HG02981 (cell line): ENCODE measurements at regions not wholly inside any gene's neighbourhood (a gene's known extent, or its start where the extent isn't known, plus 50 kb on each side); places are given as distances from the start of the nearest gene placed in this dataset.
"Not testable (repeated sequence)": the region's sequence is repeated elsewhere in the genome, so short reads cannot be mapped to it uniquely, and the experiment has no call there.

Experiments used
- ATAC-seq: cut with Tn5 transposase; IDR thresholded peaks from one replicate; pipeline ENCODE4 v1.9.1; 2021; ENCODE audit warnings: mild to moderate bottlenecking, moderate library complexity; ENCODE audit not compliant: unreplicated experiment

DNA sequence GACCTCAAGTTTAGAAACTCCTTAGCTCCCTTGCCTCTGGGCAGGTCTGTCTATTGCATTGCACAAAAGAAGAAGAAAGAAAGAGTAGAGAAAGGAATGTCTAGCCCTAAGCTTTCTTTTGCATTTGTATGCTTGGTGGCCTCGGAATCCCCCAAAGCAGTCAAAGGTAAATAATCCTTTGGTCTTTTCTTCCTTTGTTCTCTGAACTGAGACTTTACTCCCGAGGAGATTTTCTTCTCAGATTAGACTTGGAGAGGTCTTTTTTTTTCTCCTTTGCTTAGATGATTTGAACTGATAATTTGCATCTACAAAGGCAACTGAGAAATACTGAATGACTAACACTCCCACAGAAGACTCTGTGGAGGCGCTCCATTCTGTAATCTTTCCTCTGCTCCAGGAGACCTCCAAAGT is 93.2 kb downstream of the AKR1D1 start:
- ATAC-seq: no peak

DNA sequence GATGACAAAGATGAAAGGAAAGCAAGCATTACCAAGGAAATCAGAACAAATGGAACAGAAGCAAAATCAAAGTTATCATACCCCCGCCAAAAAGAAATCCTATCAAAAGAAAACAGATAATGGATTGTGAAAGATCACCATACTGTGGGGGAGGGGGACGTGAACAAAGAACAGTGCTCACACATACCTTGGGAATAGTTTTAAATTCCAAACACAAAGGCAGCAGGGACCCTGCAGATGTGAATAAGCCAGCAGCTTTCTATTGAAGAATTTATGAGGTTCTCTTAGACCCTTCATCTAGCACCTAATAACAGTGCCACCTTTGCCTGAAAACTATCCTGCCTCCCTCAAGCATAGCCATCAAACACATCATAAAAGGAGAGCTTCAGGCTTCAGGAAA is 94.0 kb downstream of the AKR1D1 start:
- ATAC-seq: no peak

DNA sequence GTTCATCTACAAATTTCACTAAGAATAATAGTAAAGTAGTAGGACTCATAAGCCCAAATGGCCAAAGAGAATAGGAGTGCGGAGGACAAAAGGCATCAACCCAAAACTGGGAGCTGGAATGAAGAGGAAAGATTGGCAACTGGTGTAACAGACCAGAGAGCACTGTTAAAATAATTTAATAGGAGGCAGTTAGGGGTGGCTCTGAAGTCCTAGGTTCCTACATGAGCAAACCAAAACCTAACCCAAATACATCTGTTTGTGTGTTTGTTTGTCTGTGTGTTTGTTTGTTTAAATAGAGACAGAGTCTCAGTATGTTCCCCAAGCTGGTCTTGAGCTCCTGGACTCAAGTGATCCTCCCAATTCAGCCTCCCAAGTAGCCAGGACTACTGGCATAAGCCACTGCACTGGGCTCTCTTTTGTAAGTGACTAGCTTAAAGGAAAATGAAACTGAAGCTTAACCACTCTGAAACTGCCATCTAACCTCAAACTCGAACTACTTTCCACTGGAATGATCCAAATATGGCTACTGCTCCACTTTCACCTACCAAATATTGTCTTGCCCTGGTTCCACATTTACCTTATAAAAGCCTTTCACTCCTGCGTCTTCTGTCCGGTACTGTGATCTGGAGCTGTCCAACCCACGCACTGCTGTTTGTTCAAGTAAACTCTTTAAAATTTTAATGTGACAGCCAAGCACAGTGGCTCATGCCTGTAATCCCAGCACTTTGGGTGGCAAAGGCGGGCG is 94.9 kb downstream of the AKR1D1 start:
- peak; percentile 95 for ATAC-seq

DNA sequence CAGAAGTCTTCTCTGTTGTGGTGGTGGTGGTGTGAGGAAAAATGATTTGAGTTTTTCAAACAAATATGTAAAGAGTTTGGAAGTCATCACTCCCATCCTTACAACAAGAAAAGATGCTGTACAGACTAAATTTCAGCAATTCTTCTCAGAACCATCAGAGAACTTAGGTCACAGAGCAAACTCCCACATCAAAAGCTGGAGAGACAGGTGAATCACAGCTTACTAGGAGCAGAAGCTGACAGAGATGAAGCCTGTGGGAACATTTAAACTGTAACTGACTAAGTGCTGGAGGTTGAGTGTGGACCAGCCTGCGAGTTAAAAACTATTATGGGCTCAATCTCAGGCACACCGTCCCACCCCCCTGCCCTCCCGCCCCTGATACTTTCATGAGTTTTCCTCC is 97.3 kb downstream of the AKR1D1 start:
- no peak for ATAC-seq

DNA sequence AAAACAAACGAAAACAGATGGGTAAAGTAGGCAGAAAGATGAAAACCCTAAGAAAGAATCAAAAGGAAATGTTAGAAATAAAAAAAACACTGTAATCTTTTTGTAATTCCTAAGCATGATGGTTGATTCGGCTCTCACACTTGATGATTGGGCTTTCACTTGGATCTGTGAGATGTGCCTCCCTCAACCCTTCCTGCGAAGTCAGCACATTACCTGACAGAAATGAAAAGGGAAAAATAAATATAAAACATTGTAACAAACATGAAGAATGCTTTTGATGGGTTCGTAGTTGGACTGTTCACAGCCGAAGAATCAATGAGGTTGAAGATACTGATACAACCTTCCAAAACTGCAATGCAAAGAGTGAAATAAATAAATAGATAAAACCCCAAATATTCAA is 99.8 kb downstream of the AKR1D1 start:
- ATAC-seq: no peak

DNA sequence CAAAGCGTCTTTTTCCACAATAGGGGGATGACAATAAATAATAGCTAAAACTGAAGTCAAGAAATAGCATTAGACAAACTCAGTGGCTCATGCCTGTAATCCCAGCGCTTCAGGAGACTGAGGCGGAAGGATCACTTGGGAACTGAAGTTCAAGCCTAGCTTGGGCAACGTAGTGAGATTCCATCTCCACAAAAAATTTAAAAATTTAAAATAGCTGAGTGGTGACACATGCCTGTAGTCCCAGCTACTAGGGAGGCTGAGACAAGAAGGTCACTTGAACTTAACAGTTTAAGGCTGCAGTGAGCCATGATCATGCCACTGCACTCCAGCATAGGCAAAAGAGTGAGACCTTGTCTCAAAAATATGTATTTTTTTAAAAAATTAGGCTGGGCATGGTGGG is 107.9 kb downstream of the AKR1D1 start:
- no peak for ATAC-seq

DNA sequence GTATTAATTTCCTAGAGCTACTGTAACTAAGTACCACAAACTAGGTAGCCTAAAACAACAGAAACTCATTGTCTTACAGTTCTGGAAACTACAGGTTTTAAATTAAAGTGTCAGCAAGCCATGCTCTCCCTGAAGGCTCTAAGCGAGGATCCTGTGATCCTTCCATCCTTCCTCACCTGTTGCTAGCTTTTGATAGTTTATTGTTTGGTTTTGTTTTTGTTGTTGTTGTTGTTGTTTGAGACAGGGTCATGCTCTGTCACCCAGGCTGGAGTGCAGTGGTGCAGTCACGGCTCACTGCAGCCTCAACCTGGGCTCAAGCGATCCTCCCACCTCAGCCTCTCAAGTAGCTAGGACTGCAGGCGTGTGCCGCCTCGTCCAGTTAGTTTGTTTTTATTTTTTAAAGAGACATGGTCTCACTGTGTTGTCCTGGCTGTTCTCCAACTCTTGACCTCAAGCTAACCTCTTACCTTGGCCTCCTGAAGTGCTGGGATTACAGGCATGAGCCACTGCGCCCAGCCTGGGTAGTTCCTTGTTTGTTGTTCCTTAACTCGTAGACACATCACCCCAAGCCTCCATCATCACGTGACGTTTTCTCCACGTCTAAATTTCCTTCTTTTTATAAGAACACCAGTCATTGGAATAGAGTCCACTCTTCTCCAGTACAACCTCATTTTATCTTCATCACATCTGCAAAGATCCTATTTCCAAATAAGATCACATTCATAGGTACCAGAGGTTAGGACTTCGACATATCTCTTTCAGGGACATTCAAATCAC is 109.1 kb downstream of the AKR1D1 start:
- no peak for ATAC-seq

DNA sequence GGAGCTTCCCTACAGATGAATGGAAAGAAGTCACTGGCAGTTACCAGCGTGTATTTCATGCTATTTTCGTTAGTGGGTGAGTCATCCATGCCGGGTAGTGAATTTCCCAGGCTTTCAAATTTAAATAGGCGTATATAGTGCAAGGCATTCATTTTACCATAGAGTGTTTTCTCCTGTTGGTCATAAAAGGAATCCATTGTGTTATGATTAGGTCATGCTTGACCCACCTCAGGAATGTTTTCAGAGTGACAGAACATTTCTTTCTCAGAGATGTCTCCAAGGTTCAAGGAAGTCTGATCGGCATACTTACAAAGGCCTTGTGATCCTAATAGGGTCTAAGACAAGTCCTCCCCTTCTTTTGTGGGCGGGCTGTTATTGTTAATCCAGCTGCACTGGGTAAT is 110.7 kb downstream of the AKR1D1 start:
- no peak for ATAC-seq

DNA sequence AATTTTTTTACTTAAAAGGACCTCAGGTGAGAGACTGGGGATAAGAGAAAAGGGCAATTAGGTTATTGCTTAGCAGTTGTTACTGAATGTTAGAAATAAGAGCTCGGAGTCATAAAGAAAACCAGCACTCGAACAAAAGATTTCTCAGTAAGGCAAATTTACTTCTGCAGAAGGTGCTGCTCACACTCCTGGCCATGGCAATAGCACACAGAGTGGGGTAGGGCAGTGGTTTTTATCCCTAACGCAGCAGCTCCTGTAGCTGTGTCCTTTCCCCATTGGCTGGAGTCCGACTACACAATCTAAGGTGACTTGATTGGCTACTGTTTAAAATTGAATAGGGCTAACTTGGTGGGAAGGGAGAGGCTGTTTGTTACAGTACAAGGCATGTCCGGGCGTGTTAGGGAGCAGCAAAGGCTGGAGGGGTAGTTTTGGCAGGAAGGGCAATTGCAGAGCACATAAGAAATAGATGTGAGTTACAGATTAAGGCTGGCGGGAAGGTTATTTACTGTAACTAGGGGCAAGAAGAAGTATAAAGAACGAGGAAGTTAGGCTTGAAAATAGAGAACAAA is 112.1 kb downstream of the AKR1D1 start:
- no peak for ATAC-seq

DNA sequence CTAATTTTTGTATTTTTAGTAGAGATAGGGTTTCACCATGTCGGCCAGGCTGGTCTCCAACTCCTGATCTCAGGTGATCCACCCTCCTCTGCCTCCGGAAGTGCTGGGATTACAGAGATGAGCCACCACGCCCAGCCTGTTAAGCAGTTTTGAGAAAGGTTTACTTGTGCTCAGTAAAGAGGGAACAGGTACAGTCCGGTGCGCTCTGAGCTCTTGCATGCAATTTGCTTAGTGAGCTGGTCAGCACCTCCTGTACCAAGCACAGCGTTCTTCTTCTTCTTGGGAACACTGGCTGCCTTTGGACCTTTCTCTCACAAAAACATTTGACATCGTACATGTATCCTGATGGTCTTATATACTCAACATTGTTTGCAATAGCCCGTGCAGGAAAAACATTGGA is 118.3 kb downstream of the AKR1D1 start:
- ATAC-seq: no peak

DNA sequence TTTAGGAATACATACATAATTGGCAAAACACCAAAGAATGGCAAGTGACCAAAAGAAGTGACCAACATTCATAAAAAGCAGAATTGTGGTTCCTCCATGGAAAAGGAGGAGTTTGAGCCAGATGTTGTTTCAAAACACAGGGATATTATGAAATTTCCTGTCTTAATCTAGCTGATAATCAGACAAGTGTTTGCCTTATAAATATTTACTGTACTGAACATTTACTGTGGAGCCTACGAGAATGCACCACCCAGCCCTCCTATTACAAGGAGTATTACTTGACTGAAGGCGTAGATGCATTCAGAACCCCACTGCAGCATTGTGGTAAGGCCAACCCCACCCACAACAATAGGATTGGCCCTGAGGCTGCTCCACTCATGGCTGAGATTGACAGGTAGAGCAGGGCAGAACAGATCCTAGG is 118.9 kb downstream of the AKR1D1 start:
- no peak for ATAC-seq

DNA sequence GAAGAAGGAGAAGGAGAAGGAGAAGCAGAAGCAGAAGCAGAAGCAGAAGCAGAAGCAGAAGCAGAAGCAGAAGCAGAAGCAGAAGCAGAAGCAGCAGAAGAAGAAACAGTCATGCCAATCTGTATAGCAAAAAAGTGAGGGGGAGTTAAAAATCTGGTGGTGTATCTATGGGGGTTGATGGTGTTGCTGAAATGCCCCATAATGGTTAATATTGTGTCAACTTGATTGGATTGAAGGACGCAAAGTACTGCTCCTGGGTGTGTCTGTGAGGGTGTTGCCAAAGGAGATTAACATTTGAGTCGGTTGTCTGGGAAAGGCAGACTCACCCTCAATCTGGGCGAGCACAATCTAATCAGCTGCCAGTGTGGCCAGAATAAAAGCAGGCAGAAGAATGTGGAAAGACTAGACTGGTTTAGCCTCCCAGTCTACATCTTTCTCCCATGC is 120.3 kb downstream of the AKR1D1 start:
- ATAC-seq: not testable (repeated sequence)

DNA sequence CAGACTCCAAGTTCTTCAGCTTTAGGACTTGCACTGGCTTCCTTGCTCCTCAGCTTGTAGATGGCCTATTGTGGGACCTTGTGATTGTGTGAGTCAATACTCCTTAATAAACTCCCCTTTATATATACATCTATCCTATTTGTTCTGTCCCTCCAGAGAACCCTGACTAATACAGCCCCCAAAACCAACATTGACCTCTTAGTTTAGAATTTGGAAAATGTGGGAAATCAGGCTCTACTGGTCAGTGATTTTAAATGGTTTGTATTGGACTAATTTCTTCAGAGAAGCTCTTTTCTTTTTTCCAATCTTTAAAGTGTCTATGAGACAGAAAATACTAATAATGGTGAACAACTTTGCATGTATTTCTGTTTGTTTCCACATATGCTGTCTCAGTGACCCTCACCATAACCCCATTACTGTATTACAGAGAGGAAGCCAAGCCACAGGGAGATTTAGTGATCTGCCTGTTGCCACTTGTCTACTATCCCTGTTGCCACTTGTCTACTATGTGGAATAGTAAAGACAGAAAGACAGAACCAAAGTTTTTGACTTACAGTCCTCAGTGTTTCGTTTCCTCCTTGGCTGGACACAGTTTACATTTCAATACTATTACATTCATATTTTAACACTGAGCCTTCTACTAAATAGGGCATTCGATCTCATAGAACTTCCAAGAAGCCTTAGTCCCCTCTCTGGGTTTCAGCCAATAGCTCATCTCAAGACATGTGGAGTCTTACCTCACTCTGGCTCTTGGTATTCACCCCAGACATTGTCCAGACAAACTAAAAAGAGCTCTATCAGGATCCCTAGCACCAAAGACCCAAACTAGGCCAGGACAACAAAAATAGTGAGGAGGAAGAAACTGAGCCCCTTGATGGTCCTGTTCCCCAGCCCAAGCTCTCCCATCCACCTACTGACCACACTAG is 121.0 kb downstream of the AKR1D1 start:
- no peak for ATAC-seq

DNA sequence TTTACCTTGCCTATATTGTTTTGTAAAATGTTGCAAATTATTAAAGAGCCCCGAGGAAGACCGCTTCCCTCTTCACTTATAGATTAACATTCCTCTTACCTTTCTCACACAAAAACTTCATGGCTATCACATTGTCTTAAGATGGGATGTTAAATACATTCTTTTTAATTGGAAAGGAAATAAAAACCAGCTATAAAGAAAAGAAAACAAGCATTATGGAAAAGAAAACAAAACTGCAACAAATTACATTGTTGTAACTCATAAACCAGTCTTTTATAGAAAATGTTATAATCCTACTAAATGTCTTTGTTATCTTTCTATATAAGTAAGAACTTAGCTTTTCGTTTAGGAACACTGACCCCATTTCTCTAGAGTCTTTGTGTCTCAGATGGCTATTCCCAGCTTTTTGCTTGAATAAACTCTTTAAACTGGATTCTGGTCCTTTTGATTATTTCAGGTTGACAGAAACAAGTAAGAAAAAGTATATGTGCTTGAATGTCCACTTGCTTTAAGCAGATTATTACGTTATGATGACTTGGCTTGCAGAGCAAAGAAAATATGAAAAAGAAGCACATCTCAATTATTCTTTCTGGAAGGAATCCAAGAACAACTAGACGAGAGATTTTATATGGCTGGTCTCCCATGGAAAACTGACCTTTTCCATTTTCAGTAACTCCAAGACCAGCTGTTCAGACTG is 128.2 kb downstream of the AKR1D1 start:
- ATAC-seq: no peak

DNA sequence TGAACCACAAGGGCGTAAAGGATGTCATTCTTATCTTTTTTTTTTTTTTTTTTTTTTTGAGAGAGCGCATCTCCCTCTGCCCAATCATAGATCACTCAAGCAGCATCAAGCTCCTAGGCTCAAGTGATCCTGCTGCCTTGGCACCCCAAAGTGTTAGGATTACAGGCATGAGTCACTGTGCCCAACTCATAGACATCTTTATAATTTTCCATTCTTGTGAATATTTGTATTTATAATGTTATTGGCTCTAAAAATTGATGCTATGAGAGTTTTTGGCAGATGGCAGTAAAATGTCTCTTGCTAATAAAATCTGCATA is 128.7 kb downstream of the AKR1D1 start:
- no peak for ATAC-seq

DNA sequence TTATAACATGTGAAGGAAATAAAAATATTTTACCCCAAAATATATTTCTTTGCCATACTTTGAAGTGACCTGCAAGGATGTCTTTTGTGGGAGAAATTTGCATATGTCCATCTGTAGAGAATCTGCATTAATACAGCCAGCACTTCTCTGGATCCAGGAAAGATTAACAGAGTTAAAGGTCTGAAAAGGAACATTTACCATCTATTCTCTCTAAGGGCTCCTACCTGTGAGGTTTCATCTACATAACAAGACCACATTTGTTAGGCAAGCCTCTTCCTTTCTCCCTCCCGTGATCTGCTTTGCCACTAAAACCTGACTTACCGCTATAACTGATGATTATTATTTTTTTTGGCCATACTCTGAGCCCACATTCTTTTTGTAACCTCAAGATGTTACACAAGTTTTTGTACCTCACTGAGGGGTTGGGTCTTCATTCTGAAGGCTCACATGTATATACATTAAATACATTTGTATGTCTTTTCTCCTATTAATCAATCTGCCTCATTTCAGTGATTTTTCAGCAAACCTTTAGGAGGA is 129.4 kb downstream of the AKR1D1 start:
- no peak for ATAC-seq

DNA sequence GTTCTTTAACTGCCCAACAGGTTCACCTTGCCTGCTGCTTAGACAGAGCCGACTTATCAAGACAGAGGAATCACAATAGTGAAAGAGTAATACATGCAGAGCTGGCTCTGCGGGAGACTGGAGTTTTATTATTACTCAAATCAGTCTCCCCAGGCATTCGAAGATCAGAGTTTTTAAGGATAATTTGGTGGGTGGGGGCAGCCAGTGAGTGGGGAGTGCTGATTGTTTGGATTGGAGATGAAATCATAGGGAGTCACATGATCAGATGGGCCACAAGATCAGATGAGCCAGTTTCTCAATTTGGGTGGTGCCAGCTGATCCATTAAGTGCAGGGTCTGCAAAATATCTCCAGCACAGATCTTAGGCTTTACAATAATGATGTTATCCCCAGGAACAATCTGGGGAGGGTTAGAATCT is 131.3 kb downstream of the AKR1D1 start:
- ATAC-seq: no peak

DNA sequence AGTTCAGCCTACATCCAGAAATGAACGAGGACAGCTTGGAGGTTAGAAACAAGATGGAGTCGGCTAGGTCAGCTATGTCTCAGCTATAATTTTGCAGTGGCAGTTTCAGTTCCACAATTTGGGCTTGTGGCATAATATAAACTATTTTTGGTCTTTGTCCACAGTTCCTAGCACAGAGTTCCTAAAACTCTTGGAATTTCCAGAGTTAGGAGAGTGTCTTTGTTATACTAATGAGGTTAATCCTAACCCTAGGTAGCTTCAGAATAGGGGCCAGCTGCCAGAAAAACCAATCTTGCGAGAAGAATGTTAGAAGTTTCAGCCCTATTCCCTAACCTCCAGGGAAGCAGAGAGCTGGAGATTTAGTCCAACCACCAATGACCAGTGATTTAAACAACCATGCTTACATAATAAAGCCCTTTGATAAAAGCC is 131.9 kb downstream of the AKR1D1 start:
- ATAC-seq: no peak

DNA sequence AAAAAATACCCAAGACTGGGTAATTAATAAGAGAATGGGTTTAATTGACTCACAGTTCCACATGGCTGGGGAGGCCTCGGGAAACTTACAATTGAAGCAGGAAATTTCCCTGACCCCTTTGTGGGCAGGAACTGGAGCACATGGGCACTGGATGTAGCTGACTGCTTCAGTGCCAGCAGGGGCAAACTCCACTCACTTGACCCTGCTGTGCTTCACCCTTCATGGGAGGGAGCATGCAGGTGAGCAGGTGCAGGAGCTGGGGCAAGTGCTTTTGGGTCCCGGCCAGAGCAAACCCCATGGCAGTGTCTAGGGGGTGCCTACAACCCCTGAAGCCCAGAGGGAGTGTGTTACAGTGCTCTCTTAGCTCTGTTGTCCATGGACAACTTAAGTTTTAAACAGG is 132.6 kb downstream of the AKR1D1 start:
- ATAC-seq: no peak

DNA sequence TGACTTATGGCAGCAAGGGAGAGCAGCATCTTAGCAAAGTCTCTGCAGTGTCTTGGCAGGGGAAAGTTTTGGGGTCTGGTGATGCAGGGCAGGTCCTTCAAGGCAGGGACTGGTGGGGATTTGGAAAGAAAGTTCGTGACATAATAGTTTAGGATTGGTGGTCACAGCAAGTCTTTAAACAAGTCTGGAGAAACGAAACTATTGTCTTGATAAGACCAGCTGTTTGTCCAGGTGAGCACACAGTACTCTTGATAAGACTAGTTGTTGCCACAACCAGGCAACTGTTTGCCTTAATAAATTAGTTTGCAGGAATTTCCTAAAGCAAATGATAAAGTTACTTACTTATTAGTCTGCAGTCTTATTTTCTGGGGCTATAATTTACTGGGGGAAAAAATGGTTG is 136.1 kb downstream of the AKR1D1 start:
- ATAC-seq: no peak
